Natural killer cell (primary cell): ENCODE measurements at regions not wholly inside any gene's neighbourhood (a gene's known extent, or its start where the extent isn't known, plus 50 kb on each side); places are given as distances from the start of the nearest gene placed in this dataset.
A peak's percentile ranks its signal among the peaks of the same experiment; 100 is the strongest.

ENCODE experiments used
- ATAC-seq, 3 donors: fragments of 150-1000 bp in 2 of 3; fragments of 200-7000 bp in 1 of 3; cut with Tn5 transposase; 1 replicate in 1 of 3; 2 replicates in 2 of 3; pipeline ENCODE4 v1.10.0; 2021; ENCODE audit warnings: mild to moderate bottlenecking in 2 of 3, moderate library complexity in 2 of 3
- DNase-seq, 2 donors: peaks; one replicate each; pipeline versions ENCODE4 v3.0.0 to v3.0.0-alpha.2; 2013 to 2021; ENCODE audit warnings: mixed read lengths in 1 of 2
- H3K27ac ChIP-seq: one replicate; pipeline ENCODE4 v1.5.1; 2013; ENCODE audit warnings: mild to moderate bottlenecking, low read length
- H3K27me3 ChIP-seq: one replicate; pipeline ENCODE4 v1.6.1; 2013; ENCODE audit warnings: low read length; ENCODE audit not compliant: control insufficient read depth, insufficient read depth
- H3K36me3 ChIP-seq: one replicate; pipeline ENCODE4 v1.6.1; 2013; ENCODE audit warnings: low read length; ENCODE audit not compliant: control insufficient read depth, insufficient read depth
- H3K4me1 ChIP-seq: one replicate; pipeline ENCODE4 v1.6.1; 2013; ENCODE audit warnings: low read length; ENCODE audit not compliant: control insufficient read depth, insufficient read depth
- H3K4me3 ChIP-seq: one replicate; pipeline ENCODE4 v1.5.1; 2013; ENCODE audit warnings: low read length
- H3K9me3 ChIP-seq: one replicate; pipeline ENCODE4 v1.6.1; 2013; ENCODE audit warnings: low read length; ENCODE audit not compliant: control insufficient read depth, insufficient read depth
- H3K27ac Mint-ChIP-seq, 2 donors: one replicate each; pipeline ENCODE4 v1.8.0; 2022; ENCODE audit warnings: mild to moderate bottlenecking in 2 of 2, mixed read lengths in 2 of 2, moderate library complexity in 1 of 2
- H3K27me3 Mint-ChIP-seq, 2 donors: one replicate each; pipeline ENCODE4 v1.8.0; 2022; ENCODE audit warnings: low read depth in 2 of 2, mixed read lengths in 2 of 2
- H3K36me3 Mint-ChIP-seq: one replicate; pipeline ENCODE4 v1.8.0; 2022; ENCODE audit warnings: mixed read lengths
- H3K4me1 Mint-ChIP-seq, 2 donors: one replicate each; pipeline ENCODE4 v1.8.0; 2022; ENCODE audit warnings: mixed read lengths in 2 of 2
- H3K4me3 Mint-ChIP-seq: one replicate; pipeline ENCODE4 v1.8.0; 2022; ENCODE audit warnings: mild to moderate bottlenecking, moderate library complexity, mixed read lengths
- H3K9me3 Mint-ChIP-seq, 2 donors: one replicate each; pipeline ENCODE4 v1.8.0; 2022; ENCODE audit warnings: mixed read lengths in 2 of 2
- WGBS: methylation state at CpG from one replicate; pipeline ENCODE4 v1.1.7; 2013; ENCODE audit warnings: missing lambda C conversion rate; ENCODE audit not compliant: insufficient coverage; 5-methylcytosine and 5-hydroxymethylcytosine counted together
- intact Hi-C: fragments of 100-400 bp; cut with micrococcal nuclease; formaldehyde crosslinking; loops from one replicate; pipeline ENCODE4 v1.14.2; 2022
- TF ChIP-seq, protein P1 (sequence below): fragments of 200-600 bp; IDR thresholded peaks from one replicate; pipeline ENCODE4 v1.8.0; 2022; ENCODE audit warnings: antibody characterized with exemption

DNA sequence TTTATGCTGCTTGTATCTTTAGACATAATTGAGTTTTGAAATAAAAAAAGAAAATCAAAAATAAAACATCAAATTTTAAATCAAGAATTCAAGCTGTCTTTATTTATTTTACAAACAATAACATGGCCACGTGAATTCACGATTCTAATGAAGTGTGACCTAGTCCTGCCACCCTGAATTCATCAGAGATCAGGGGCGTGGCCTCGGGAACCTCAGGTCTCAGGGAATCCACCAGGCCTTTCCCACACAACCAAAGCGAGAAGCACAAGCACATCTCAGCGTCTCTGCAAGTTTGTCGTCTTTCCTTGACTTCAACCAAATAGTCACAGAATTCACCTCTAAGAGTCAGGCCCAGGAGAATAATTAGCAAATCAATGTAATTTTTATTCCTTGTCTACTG, 107.9 kb downstream of the DACT2 start:
- no peak overlapping the region for H3K27ac ChIP-seq
- Mint-ChIP-seq H3K27ac (no peak overlapping the region), H3K4me3 (no peak overlapping the region), H3K36me3 (no peaks in the 10 kb centered on the region), H3K4me1 (no peaks in the 10 kb centered on the region), H3K27me3 (no peaks in the 10 kb centered on the region), H3K9me3 (no peaks in the 10 kb centered on the region)
- TF ChIP-seq, protein P1, sequence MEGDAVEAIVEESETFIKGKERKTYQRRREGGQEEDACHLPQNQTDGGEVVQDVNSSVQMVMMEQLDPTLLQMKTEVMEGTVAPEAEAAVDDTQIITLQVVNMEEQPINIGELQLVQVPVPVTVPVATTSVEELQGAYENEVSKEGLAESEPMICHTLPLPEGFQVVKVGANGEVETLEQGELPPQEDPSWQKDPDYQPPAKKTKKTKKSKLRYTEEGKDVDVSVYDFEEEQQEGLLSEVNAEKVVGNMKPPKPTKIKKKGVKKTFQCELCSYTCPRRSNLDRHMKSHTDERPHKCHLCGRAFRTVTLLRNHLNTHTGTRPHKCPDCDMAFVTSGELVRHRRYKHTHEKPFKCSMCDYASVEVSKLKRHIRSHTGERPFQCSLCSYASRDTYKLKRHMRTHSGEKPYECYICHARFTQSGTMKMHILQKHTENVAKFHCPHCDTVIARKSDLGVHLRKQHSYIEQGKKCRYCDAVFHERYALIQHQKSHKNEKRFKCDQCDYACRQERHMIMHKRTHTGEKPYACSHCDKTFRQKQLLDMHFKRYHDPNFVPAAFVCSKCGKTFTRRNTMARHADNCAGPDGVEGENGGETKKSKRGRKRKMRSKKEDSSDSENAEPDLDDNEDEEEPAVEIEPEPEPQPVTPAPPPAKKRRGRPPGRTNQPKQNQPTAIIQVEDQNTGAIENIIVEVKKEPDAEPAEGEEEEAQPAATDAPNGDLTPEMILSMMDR = no peak
- H3K9me3 ChIP-seq = no peaks in the 10 kb centered on the region
- H3K27me3 ChIP-seq = no peaks in the 10 kb centered on the region
- no peaks in the 10 kb centered on the region for H3K36me3 ChIP-seq
- 87% methylated on average over 7 of the region's 7 CpGs for WGBS
- ATAC-seq (no peak), DNase-seq (no peak)
- H3K4me3 ChIP-seq = no peak overlapping the region
- intact Hi-C loops = no loop called here
- no peaks in the 10 kb centered on the region for H3K4me1 ChIP-seq

DNA sequence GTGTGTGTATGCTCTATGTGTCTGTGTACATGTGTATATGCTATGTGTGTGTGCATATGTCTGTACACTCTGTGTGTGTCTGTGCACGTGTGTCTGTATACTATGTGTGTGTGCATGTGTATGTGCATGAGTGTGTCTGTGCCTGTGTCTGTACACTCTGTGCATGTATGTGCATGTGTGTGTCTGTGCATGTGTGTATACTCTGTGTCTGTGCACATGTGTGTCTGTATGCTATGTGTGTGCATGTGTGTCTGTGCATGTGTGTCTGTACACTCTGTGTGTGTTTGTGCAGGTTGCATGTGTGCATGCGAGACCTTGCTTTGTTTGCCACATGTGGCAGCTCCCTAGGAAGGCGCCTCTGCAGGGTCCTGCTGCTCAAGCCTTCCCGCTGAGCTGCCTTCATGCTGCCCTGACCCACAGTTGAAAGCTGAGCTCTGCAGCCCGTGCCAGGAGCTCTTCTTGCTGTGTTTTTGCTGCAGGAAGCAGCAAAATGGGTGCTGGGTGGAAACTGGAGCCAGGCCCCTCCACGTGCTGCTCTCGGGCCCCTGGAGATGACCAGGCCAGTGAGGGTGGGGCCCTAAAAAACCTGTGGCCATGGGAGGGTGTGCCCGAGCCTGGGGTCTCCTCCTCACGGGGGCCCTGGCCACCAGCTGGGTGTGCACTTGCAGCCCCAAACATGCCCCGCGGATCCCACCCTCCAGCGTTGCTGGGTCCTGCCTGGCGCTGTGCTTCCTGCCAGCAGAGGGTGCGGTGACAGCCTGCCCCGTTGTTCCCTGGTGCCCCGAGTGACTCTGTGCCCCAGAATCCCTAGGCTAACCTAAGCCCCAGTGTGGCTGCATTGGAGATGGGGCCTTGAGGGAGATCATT, 109.1 kb downstream of the DACT2 start:
- Mint-ChIP-seq H3K9me3 (no peaks in the 10 kb centered on the region), H3K4me3 (no peak overlapping the region), H3K36me3 (no peaks in the 10 kb centered on the region), H3K27ac (no peak overlapping the region), H3K27me3 (no peaks in the 10 kb centered on the region), H3K4me1 (no peaks in the 10 kb centered on the region)
- DNase-seq = no peak
- intact Hi-C loops = no loop called here
- Histone ChIP-seq H3K27me3 (no peaks in the 10 kb centered on the region), H3K27ac (no peak overlapping the region), H3K4me1 (no peaks in the 10 kb centered on the region), H3K9me3 (no peaks in the 10 kb centered on the region), H3K4me3 (no peak overlapping the region), H3K36me3 (no peaks in the 10 kb centered on the region)
- WGBS = 84% methylated on average over 16 of the region's 16 CpGs
- TF ChIP-seq, protein P1 = no peak
- peak in 1 of 3 donors; percentile 23 for ATAC-seq

DNA sequence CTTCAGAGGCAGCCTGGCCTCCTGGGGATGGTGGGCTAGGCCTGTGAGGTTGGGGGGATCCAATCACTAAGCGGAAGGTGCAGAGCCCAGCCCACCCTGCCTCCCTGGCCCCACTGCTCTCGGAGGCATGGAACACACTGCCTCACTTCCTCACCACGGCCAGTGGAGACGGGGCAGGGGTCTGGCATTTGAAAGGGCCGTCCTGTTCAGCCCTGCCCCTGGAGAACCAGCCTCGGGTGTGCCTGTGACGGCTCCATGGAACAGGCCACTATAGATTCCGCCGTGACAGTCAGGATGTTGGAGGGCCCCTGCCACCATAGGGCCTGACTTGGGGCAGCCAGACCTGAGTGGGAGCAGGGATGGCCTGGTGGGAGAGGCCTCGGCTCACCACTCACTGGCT, 110.2 kb downstream of the DACT2 start:
- H3K36me3 ChIP-seq = no peaks in the 10 kb centered on the region
- no peaks in the 10 kb centered on the region for H3K4me1 ChIP-seq
- Mint-ChIP-seq H3K4me1 (no peaks in the 10 kb centered on the region), H3K36me3 (no peaks in the 10 kb centered on the region), H3K27me3 (no peaks in the 10 kb centered on the region), H3K4me3 (no peak overlapping the region), H3K27ac (no peak overlapping the region), H3K9me3 (no peaks in the 10 kb centered on the region)
- intact Hi-C loops = no loop called here
- H3K27ac ChIP-seq = no peak overlapping the region
- no peak for ATAC-seq
- no peaks in the 10 kb centered on the region for H3K27me3 ChIP-seq
- H3K9me3 ChIP-seq = no peaks in the 10 kb centered on the region
- DNase-seq = no peak
- H3K4me3 ChIP-seq = no peak overlapping the region
- TF ChIP-seq, protein P1 = no peak
- 85% methylated on average over 10 of the region's 10 CpGs for WGBS

DNA sequence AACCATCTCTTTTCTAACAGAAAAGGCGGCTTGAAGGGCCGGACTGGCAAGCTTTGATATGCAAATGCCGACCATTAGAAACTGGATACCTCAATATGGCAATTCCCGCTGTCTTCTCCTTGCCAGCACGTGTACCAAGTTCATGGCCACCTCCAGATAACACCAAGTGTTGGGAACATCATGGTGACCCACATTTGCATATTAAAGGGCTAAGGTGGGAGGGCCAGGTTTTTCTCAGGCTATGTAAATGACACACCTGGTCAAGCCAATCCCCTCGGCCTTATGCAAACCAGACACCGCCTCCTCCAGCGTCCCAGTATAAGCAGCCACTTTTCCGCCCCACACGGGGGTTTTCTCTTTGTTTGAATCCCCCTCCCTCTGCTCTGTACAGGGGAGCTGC, 110.7 kb downstream of the DACT2 start:
- 73% methylated on average over 10 of the region's 10 CpGs for WGBS
- DNase-seq = no peak
- Mint-ChIP-seq H3K9me3 (no peaks in the 10 kb centered on the region), H3K4me3 (no peak overlapping the region), H3K27me3 (no peaks in the 10 kb centered on the region), H3K4me1 (no peaks in the 10 kb centered on the region), H3K36me3 (no peaks in the 10 kb centered on the region), H3K27ac (no peak overlapping the region)
- no peak for ATAC-seq
- Histone ChIP-seq H3K4me1 (no peaks in the 10 kb centered on the region), H3K9me3 (no peaks in the 10 kb centered on the region), H3K36me3 (no peaks in the 10 kb centered on the region), H3K4me3 (no peak overlapping the region), H3K27ac (no peak overlapping the region), H3K27me3 (no peaks in the 10 kb centered on the region)
- TF ChIP-seq, protein P1 = no peak
- intact Hi-C loops = no loop called here
